Astrocyte (in vitro differentiated cells and primary cell): ENCODE measurements at regions not wholly inside any gene's neighbourhood (a gene's known extent, or its start where the extent isn't known, plus 50 kb on each side); places are given as distances from the start of the nearest gene placed in this dataset.

Experiments used
- CTCF ChIP-seq: IDR thresholded peaks from 2 replicates; pipeline ENCODE4 v1.5.1; 2011; ENCODE audit warnings: low read depth, mild to moderate bottlenecking, inconsistent platforms, low read length, moderate library complexity; ENCODE audit not compliant: insufficient read depth
- EZH2 ChIP-seq: IDR thresholded peaks from 2 replicates; pipeline ENCODE4 v1.6.1; 2012; ENCODE audit warnings: mild to moderate bottlenecking, low read length, inconsistent platforms; ENCODE audit not compliant: insufficient read depth

- TF ChIP-seq CTCF = no peak
- TF ChIP-seq EZH2 = no peak
Observed at GRCh38 chr5:74258314-74258665, 382.2 kb downstream of the ENC1 start.
